HEK293 (cell line): ENCODE measurements at regions not wholly inside any gene's neighbourhood (a gene's known extent, or its start where the extent isn't known, plus 50 kb on each side); places are given as distances from the start of the nearest gene placed in this dataset.
A peak's percentile ranks its signal among the peaks of the same experiment; 100 is the strongest.

Source experiments
- CTCF ChIA-PET: fragments of 350-600 bp; formaldehyde crosslinking; extraction: SDS; loops from one replicate; lab custom pipeline; 2021; ENCODE audit warnings: antibody characterized with exemption; lab: Yijun Ruan, JAX
- POLR2A ChIA-PET: fragments of 300-600 bp; formaldehyde crosslinking; extraction: SDS; loops from one replicate; lab custom pipeline; 2020; ENCODE audit warnings: antibody characterized with exemption, inconsistent platforms; lab: Yijun Ruan, JAX
- H3K27ac ChIP-seq: fragments of 200-500 bp; sonication (Bioruptor generic); 2 replicates; pipeline ENCODE4 v1.5.1; 2014; ENCODE audit warnings: low read depth, low read length, control low read depth, inconsistent platforms; ENCODE audit errors: extremely low read depth
- H3K36me3 ChIP-seq, 2 experiments: fragments of 200-500 bp in 1 of 2; sonication (Bioruptor generic) in 1 of 2; 1 replicate in 1 of 2; 2 replicates in 1 of 2; pipeline ENCODE4 v1.5.1; 2014 to 2017; ENCODE audit warnings: inconsistent platforms in 2 of 2, low read length in 2 of 2; ENCODE audit not compliant: control insufficient read depth in 2 of 2, insufficient read depth in 1 of 2
- H3K4me1 ChIP-seq: fragments of 200-500 bp; sonication (Bioruptor generic); 2 replicates; pipeline ENCODE4 v1.5.1; 2014; ENCODE audit warnings: mild to moderate bottlenecking, low read length, inconsistent platforms; ENCODE audit not compliant: control insufficient read depth, insufficient read depth
- H3K4me3 ChIP-seq: 2 replicates; pipeline ENCODE4 v1.5.1; 2011; ENCODE audit warnings: low read depth, mild to moderate bottlenecking, control low read depth, low read length, moderate library complexity
- H3K9me3 ChIP-seq: fragments of 200-500 bp; sonication (Bioruptor generic); 2 replicates; pipeline ENCODE4 v1.5.1; 2014; ENCODE audit warnings: low read depth, low read length, inconsistent platforms; ENCODE audit not compliant: control insufficient read depth, insufficient read depth
- BCL11A ChIP-seq: fragments of 450-650 bp; formaldehyde crosslinking; IDR thresholded peaks from 2 replicates; pipeline ENCODE4 v1.5.1; 2016; ENCODE audit warnings: low read depth, missing biosample characterization, missing genetic modification characterization
- EGR2 ChIP-seq: fragments of 450-650 bp; formaldehyde crosslinking; IDR thresholded peaks from 2 replicates; pipeline ENCODE4 v1.5.1; 2016; ENCODE audit warnings: low read depth, missing biosample characterization, missing genetic modification characterization
- HOXA7 ChIP-seq: sonication (generic); formaldehyde crosslinking; IDR thresholded peaks from 2 replicates; pipeline ENCODE4 v1.8.1; 2022; ENCODE audit warnings: missing genetic modification reagents, borderline replicate concordance
- PATZ1 ChIP-seq: fragments of 450-650 bp; formaldehyde crosslinking; IDR thresholded peaks from 2 replicates; pipeline ENCODE4 v1.5.1; 2016; ENCODE audit warnings: missing biosample characterization, missing genetic modification characterization
- SP3 ChIP-seq: fragments of 450-650 bp; formaldehyde crosslinking; IDR thresholded peaks from 2 replicates; pipeline ENCODE4 v1.5.1; 2016; ENCODE audit warnings: missing biosample characterization, missing genetic modification characterization
- ZBTB17 ChIP-seq: fragments of 450-650 bp; formaldehyde crosslinking; IDR thresholded peaks from 2 replicates; pipeline ENCODE4 v1.5.1; 2016; ENCODE audit warnings: missing biosample characterization, missing genetic modification characterization
- ZFHX2 ChIP-seq: fragments of 450-650 bp; formaldehyde crosslinking; conservative IDR thresholded peaks from 2 replicates; pipeline ENCODE4 v1.5.1; 2016; ENCODE audit warnings: missing biosample characterization, missing genetic modification characterization
- ZNF157 ChIP-seq: fragments of 450-650 bp; formaldehyde crosslinking; IDR thresholded peaks from 2 replicates; pipeline ENCODE4 v1.5.1; 2016; ENCODE audit warnings: missing biosample characterization, missing genetic modification characterization
- ZNF292 ChIP-seq: fragments of 450-650 bp; formaldehyde crosslinking; IDR thresholded peaks from 2 replicates; pipeline ENCODE4 v1.5.1; 2016; ENCODE audit warnings: low read depth, missing biosample characterization, missing genetic modification characterization, borderline replicate concordance
- ZNF350 ChIP-seq: fragments of 450-650 bp; formaldehyde crosslinking; IDR thresholded peaks from 2 replicates; pipeline ENCODE4 v1.5.0; 2017; ENCODE audit warnings: missing biosample characterization, mild to moderate bottlenecking, missing genetic modification characterization
- ZNF473 ChIP-seq: fragments of 450-650 bp; formaldehyde crosslinking; IDR thresholded peaks from 2 replicates; pipeline ENCODE4 v1.5.1; 2017; ENCODE audit warnings: missing biosample characterization, missing genetic modification characterization
- ZNF529 ChIP-seq: fragments of 450-650 bp; formaldehyde crosslinking; IDR thresholded peaks from 2 replicates; pipeline ENCODE4 v1.5.1; 2017; ENCODE audit warnings: missing genetic modification characterization, missing biosample characterization; ENCODE audit not compliant: insufficient replicate concordance
- ZNF544 ChIP-seq: fragments of 450-650 bp; formaldehyde crosslinking; IDR thresholded peaks from 2 replicates; pipeline ENCODE4 v1.5.0; 2017; ENCODE audit warnings: missing biosample characterization, missing genetic modification characterization
- ZNF626 ChIP-seq: fragments of 450-650 bp; sonication (Bioruptor Pico); formaldehyde crosslinking; IDR thresholded peaks from 2 replicates; pipeline ENCODE4 v1.5.1; 2018; ENCODE audit warnings: missing biosample characterization, missing genetic modification characterization, inconsistent platforms
- ZNF658 ChIP-seq: fragments of 450-650 bp; formaldehyde crosslinking; IDR thresholded peaks from 2 replicates; pipeline ENCODE4; 2016; ENCODE audit warnings: missing biosample characterization, missing genetic modification characterization
- ZNF704 ChIP-seq: fragments of 450-650 bp; formaldehyde crosslinking; IDR thresholded peaks from 2 replicates; pipeline ENCODE4 v1.5.1; 2016; ENCODE audit warnings: missing biosample characterization, missing genetic modification characterization
- ZNF785 ChIP-seq: fragments of 450-650 bp; formaldehyde crosslinking; IDR thresholded peaks from 2 replicates; pipeline ENCODE4 v1.5.1; 2016; ENCODE audit warnings: missing biosample characterization, missing genetic modification characterization
- TF ChIP-seq, protein P1 (sequence below): fragments of 450-650 bp; formaldehyde crosslinking; optimal IDR thresholded peaks from 2 replicates; pipeline ENCODE3; 2016; ENCODE audit warnings: missing biosample characterization, mild to moderate bottlenecking, missing genetic modification characterization
- TF ChIP-seq, protein P2 (sequence below): fragments of 450-650 bp; formaldehyde crosslinking; IDR thresholded peaks from 2 replicates; pipeline ENCODE4 v1.5.1; 2016; ENCODE audit warnings: missing biosample characterization, missing genetic modification characterization
- TF ChIP-seq, protein P3 (sequence below): fragments of 450-650 bp; formaldehyde crosslinking; IDR thresholded peaks from 2 replicates; pipeline ENCODE4 v1.5.0; 2017; ENCODE audit warnings: missing biosample characterization, missing genetic modification characterization, borderline replicate concordance

DNA sequence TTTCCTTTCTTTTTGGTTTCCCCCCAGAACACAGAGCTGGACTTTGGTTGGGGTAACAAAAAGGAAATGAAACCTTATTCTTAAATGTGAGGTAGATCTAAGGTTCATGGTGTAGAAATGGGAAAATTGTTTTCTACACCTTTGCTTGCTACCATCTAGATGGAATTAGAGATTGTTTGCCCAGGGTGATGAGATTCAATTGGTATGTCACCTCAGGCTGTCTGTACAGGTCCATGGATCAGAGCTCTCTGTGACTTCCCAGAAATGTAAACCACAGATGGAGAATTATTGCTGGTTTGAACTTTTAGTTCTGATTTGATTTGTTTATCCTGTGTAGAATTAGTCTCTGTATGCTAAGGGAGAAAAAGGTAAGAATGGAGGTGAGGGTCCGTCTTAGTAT, 146.7 kb downstream of the PCDH7 start:
- Histone ChIP-seq H3K4me1 (peaks cover 3% of the 10 kb centered on the region; the same call in 1 of the 2 replicates), H3K9me3 (no peaks in the 10 kb centered on the region)
- POLR2A ChIA-PET = interaction anchor here (1.1 kb wide), 1 partner anchor 147 kb away, joined by 3 read pairs; the partner anchor contains the start of gene PCDH7
- CTCF ChIA-PET = interaction anchor here (0.6 kb wide), 1 partner anchor 86 kb away, joined by 3 read pairs; no protein-coding TSS in a partner anchor
- 0 out of 2 replicates have a peak, but pooled peaks have one; percentile 17 for TF ChIP-seq ZBTB17 (tag by site-specific recombination)
- TF ChIP-seq ZNF529 (tag by site-specific recombination) = no peak
- TF ChIP-seq, all 188 proteins: peak for 1
- Histone ChIP-seq H3K27ac (no peak overlapping the region), H3K4me3 (no peak overlapping the region), H3K36me3 (no peaks in the 10 kb centered on the region)

DNA sequence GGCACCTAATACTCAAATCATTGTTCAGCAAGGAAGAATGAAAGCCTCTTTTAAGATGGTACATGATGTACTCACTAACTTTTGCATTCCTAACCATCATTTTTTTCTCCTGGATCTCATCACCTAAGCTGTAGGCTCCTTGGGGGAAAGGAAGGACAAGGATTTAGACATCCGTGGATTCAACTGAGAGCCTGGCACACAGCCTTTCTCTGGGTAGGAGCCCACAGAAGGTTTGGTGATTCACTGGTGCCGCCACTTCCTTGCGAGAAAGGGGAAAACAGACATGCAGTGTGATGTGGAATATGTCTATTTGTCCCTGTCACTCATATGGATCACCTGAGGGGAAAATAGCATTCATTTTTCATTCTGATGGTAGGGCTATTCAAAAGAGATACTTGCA, 147.3 kb downstream of the PCDH7 start:
- no peak overlapping the region for H3K27ac ChIP-seq
- no peak overlapping the region for H3K4me3 ChIP-seq
- CTCF ChIA-PET = no interaction called here
- no peaks in the 10 kb centered on the region for H3K9me3 ChIP-seq
- H3K4me1 ChIP-seq = peaks cover 3% of the 10 kb centered on the region; the same call in 1 of the 2 replicates
- TF ChIP-seq ZNF473 (tag by site-specific recombination) (no peak), BCL11A (tag by site-specific recombination) (no peak), ZNF529 (tag by site-specific recombination) (no peak), ZNF157 (tag by site-specific recombination) (no peak), ZNF704 (tag by site-specific recombination) (no peak), HOXA7 (CRISPR knock-in tag) (no peak), ZNF785 (tag by site-specific recombination) (no peak), ZNF350 (tag by site-specific recombination) (no peak), ZFHX2 (tag by site-specific recombination) (no peak), ZNF626 (tag by site-specific recombination) (no peak), ZNF292 (no peak), ZNF658 (tag by site-specific recombination) (no peak)
- TF ChIP-seq, protein P1, sequence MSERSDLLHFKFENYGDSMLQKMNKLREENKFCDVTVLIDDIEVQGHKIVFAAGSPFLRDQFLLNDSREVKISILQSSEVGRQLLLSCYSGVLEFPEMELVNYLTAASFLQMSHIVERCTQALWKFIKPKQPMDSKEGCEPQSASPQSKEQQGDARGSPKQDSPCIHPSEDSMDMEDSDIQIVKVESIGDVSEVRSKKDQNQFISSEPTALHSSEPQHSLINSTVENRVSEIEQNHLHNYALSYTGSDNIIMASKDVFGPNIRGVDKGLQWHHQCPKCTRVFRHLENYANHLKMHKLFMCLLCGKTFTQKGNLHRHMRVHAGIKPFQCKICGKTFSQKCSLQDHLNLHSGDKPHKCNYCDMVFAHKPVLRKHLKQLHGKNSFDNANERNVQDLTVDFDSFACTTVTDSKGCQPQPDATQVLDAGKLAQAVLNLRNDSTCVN (tag by site-specific recombination) = no peak
- no peaks in the 10 kb centered on the region for H3K36me3 ChIP-seq
- POLR2A ChIA-PET = no interaction called here

GRCh38 chr4:30868111-30868895, 148.1 kb downstream of the PCDH7 start:
- Histone ChIP-seq H3K4me1 (peaks cover 3% of the 10 kb centered on the region; the same call in 1 of the 2 replicates), H3K27ac (no peak overlapping the region), H3K4me3 (no peak overlapping the region), H3K9me3 (no peaks in the 10 kb centered on the region), H3K36me3 (no peaks in the 10 kb centered on the region)
- CTCF ChIA-PET = no interaction called here
- POLR2A ChIA-PET = no interaction called here
- TF ChIP-seq ZNF544 (tag by site-specific recombination) (no peak), SP3 (tag by site-specific recombination) (no peak), EGR2 (tag by site-specific recombination) (no peak), PATZ1 (tag by site-specific recombination) (no peak)
- TF ChIP-seq, protein P2, sequence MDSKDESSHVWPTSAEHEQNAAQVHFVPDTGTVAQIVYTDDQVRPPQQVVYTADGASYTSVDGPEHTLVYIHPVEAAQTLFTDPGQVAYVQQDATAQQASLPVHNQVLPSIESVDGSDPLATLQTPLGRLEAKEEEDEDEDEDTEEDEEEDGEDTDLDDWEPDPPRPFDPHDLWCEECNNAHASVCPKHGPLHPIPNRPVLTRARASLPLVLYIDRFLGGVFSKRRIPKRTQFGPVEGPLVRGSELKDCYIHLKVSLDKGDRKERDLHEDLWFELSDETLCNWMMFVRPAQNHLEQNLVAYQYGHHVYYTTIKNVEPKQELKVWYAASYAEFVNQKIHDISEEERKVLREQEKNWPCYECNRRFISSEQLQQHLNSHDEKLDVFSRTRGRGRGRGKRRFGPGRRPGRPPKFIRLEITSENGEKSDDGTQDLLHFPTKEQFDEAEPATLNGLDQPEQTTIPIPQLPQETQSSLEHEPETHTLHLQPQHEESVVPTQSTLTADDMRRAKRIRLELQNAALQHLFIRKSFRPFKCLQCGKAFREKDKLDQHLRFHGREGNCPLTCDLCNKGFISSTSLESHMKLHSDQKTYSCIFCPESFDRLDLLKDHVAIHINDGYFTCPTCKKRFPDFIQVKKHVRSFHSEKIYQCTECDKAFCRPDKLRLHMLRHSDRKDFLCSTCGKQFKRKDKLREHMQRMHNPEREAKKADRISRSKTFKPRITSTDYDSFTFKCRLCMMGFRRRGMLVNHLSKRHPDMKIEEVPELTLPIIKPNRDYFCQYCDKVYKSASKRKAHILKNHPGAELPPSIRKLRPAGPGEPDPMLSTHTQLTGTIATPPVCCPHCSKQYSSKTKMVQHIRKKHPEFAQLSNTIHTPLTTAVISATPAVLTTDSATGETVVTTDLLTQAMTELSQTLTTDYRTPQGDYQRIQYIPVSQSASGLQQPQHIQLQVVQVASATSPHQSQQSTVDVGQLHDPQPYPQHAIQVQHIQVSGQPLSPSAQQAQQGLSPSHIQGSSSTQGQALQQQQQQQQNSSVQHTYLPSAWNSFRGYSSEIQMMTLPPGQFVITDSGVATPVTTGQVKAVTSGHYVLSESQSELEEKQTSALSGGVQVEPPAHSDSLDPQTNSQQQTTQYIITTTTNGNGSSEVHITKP (tag by site-specific recombination) = no peak
- TF ChIP-seq, protein P3, sequence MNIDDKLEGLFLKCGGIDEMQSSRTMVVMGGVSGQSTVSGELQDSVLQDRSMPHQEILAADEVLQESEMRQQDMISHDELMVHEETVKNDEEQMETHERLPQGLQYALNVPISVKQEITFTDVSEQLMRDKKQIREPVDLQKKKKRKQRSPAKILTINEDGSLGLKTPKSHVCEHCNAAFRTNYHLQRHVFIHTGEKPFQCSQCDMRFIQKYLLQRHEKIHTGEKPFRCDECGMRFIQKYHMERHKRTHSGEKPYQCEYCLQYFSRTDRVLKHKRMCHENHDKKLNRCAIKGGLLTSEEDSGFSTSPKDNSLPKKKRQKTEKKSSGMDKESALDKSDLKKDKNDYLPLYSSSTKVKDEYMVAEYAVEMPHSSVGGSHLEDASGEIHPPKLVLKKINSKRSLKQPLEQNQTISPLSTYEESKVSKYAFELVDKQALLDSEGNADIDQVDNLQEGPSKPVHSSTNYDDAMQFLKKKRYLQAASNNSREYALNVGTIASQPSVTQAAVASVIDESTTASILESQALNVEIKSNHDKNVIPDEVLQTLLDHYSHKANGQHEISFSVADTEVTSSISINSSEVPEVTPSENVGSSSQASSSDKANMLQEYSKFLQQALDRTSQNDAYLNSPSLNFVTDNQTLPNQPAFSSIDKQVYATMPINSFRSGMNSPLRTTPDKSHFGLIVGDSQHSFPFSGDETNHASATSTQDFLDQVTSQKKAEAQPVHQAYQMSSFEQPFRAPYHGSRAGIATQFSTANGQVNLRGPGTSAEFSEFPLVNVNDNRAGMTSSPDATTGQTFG = no peak
